ENCODE measurements at regions not wholly inside any gene's neighbourhood (a gene's known extent, or its start where the extent isn't known, plus 50 kb on each side); places are given as distances from the start of the nearest gene placed in this dataset.
"Not testable (repeated sequence)": the region's sequence is repeated elsewhere in the genome, so short reads cannot be mapped to it uniquely, and the experiment has no call there.

DNA sequence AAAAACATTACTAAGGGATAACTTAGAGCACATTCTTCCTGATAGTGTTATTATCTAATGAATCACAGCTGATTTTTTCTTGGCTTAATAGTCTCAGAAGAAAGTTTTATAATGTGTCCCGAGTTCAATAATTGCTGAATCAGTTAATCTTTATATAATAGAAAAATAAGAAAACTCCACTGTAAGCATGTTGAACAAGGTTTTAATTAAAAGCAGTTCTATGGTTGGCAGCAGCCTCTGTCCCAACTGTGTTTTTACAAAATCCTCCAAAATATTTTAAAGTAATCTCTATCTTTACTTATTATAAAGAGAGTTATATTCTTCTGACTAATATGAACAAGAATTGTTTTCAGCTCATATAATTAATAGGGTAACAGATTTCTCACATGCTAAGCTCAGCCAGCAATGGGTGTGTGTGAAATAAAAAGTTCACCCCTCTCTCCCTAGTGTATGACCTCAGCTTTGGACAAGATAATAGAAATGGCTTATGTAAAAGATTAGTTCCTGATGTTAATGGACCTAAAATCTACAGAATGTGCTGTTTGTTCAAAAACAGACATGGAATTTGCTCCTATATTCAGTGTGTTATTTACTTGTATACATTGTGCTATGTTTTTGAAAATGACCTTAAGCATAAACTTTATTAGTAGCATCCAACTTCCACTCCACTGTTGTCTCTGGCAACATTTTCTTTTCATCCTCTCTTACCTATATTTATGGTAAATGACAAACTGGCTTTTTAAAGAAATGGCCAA is 67.1 kb upstream of the DCN start:
- no peak for DNase-seq (ENCODE audit: low read depth)
- TF ChIP-seq, protein P1, sequence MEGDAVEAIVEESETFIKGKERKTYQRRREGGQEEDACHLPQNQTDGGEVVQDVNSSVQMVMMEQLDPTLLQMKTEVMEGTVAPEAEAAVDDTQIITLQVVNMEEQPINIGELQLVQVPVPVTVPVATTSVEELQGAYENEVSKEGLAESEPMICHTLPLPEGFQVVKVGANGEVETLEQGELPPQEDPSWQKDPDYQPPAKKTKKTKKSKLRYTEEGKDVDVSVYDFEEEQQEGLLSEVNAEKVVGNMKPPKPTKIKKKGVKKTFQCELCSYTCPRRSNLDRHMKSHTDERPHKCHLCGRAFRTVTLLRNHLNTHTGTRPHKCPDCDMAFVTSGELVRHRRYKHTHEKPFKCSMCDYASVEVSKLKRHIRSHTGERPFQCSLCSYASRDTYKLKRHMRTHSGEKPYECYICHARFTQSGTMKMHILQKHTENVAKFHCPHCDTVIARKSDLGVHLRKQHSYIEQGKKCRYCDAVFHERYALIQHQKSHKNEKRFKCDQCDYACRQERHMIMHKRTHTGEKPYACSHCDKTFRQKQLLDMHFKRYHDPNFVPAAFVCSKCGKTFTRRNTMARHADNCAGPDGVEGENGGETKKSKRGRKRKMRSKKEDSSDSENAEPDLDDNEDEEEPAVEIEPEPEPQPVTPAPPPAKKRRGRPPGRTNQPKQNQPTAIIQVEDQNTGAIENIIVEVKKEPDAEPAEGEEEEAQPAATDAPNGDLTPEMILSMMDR (IDR thresholded peaks at IDR 0.05; ENCODE audit: insufficient read depth, low read depth, low read length, missing control alignments), result no peak
- no peak overlapping the region for H3K4me3 ChIP-seq (ENCODE audit: low read depth, low read length)

DNA sequence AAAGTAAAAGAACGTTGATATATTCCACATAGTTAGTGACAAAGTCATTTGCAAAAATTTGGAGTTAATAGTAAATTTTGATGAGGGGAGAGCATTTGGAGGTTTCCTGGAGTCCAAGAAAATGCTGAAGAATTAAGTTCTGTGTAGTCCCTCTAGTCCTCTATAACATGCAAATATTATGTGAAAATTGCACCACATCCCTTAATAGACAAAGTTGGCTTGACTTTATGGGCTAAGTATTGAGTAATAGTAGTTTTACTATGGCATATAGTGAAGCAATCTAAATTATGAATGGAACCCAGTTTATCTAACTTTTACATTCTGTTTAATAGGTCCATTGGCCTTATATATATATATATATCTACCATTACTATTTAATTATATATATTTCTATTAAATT is 66.4 kb upstream of the DCN start:
- no peak overlapping the region for H3K4me3 ChIP-seq (ENCODE audit: low read depth, low read length)
- DNase-seq (ENCODE audit: low read depth), result no peak
- TF ChIP-seq, protein P1 (IDR thresholded peaks at IDR 0.05; ENCODE audit: insufficient read depth, low read depth, low read length, missing control alignments), result no peak

DNA sequence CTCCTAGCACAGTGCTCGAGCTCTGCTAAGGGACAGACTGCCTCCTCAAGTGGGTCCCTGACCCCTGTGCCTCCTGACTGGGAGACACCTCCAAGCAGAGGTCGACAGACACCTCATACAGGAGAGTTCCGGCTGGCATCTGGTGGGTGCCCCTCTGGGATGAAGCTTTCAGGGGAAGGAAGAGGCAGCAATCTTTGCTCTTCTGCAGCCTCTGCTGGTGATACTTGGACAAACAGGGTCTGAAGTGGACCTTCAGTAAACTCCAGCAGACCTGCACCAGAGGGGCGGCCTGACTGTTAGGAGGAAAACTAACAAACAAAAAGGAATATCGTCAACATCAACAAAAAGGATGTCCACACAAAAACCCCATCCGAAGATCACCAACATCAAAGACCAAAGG is 60.6 kb upstream of the DCN start:
- not testable (repeated sequence) for H3K4me3 ChIP-seq (ENCODE audit: low read depth, low read length); DNase-seq (ENCODE audit: low read depth)

DNA sequence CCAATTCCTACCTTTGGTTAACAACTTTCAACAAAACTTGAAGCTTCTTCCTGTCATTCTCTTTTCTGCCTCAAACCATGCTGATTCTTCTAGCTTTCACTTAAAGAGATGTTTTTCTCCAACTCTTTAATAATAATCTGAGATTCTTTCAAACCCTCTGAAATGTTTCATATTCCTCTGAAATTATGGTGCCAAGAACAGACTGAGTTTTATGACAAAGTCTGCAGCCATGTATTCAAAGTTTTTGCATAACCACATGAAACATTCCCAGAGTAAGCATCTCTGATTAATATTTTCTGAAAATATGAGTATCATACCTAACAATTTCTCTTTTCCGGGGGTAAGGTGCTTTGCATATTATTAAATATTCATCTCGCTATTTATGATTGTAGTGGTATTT is 59.1 kb upstream of the DCN start:
- no peak overlapping the region for H3K4me3 ChIP-seq (ENCODE audit: low read depth, low read length)
- TF ChIP-seq, protein P1 (IDR thresholded peaks at IDR 0.05; ENCODE audit: insufficient read depth, low read depth, low read length, missing control alignments), result no peak
- DNase-seq (ENCODE audit: low read depth), result no peak

DNA sequence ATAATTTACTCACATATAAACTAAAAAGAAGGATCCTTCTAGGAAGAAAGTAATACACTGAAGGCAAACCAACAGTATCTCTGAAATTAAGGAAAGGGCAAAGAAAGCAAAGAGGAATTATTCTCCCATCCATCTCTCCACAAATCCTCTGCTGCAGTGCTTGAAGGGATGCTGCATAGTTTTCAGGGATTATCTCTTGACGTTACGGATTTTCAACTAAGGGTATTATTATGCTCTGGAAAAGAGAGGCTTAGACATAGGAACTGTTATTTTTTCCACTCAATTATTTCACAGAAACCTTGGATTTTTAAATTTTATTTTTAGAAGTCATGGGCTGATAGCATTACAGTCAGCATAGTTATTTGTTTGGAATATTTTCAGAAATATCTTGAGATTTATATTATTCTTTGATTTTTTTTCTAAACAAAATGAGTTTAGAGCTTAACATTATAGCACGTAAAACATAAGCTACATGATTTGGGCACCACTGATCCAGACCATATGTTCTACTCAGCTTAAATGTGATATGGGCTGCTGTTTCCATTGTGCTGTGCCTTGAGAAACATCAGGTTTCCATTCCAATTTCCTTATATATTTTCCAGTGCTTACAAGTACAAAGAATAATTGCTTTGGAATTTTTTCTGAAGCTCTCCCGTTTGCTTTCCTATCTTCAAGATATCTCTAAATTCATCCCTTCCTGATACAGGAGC is 57.9 kb upstream of the DCN start:
- TF ChIP-seq, protein P1 (IDR thresholded peaks at IDR 0.05; ENCODE audit: insufficient read depth, low read depth, low read length, missing control alignments), result no peak
- no peak for DNase-seq (ENCODE audit: low read depth)
- no peak overlapping the region for H3K4me3 ChIP-seq (ENCODE audit: low read depth, low read length)

DNA sequence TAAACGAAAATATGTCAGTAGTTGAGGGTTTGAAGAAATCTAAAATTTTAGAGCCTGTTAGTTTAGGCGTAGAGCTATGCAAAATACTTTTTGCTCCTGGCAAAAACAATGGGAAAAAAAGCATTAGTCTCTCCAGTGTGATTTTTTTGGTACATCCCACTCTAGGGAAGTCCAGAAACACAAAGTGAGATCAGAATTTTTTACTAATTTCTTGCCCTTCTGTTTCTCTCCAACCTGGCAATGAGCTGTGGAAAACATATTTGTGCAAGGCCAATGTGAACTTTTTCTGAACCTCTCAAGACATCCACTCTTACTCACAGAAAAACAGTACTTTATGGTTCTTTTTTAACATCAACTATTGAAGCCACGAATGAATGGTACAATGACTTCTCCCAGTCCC is 56.9 kb upstream of the DCN start:
- TF ChIP-seq, protein P1 (IDR thresholded peaks at IDR 0.05; ENCODE audit: insufficient read depth, low read depth, low read length, missing control alignments), result no peak
- DNase-seq (ENCODE audit: low read depth), result no peak
- no peak overlapping the region for H3K4me3 ChIP-seq (ENCODE audit: low read depth, low read length)
